ENCODE measurements at regions not wholly inside any gene's neighbourhood (a gene's known extent, or its start where the extent isn't known, plus 50 kb on each side); places are given as distances from the start of the nearest gene placed in this dataset.

GRCh38 chr9:38259519-38260218 is 132.8 kb upstream of the ALDH1B1 start:
- TF ChIP-seq CTCF (conservative IDR thresholded peaks at IDR 0.05 in 1 of 2, IDR thresholded peaks at IDR 0.05 in 1 of 2; ENCODE audit: extremely low read depth in 1 of 2, insufficient read depth in 1 of 2, low read depth in 1 of 2, low read length in 2 of 2) (no peak), EZH2 (IDR thresholded peaks at IDR 0.05; ENCODE audit: borderline replicate concordance, low read length) (no peak)

All from mammary epithelial cell (primary cell).